HG03135 (cell line): ENCODE measurements at regions not wholly inside any gene's neighbourhood (a gene's known extent, or its start where the extent isn't known, plus 50 kb on each side); places are given as distances from the start of the nearest gene placed in this dataset.

ENCODE experiments used
- ATAC-seq: cut with Tn5 transposase; IDR thresholded peaks from one replicate; pipeline ENCODE4 v1.9.1; 2021; ENCODE audit warnings: mild to moderate bottlenecking, moderate library complexity; ENCODE audit not compliant: unreplicated experiment

GRCh38 chrX:22648281-22648680 lies 351.5 kb upstream of the DDX53 start:
- ATAC-seq: no peak

- no peak for ATAC-seq
Observed at GRCh38 chrX:22650691-22651090, 349.1 kb upstream of the DDX53 start.

- no peak for ATAC-seq
Observed at GRCh38 chrX:22652596-22652995, 347.2 kb upstream of the DDX53 start.

GRCh38 chrX:22660756-22661155 lies 339.0 kb upstream of the DDX53 start:
- no peak for ATAC-seq

- ATAC-seq: no peak
Observed at GRCh38 chrX:22662776-22663175, 337.0 kb upstream of the DDX53 start.

GRCh38 chrX:22664826-22665225 lies 334.9 kb upstream of the DDX53 start:
- ATAC-seq: no peak

- no peak for ATAC-seq
Observed at GRCh38 chrX:22665818-22666217, 333.9 kb upstream of the DDX53 start.

GRCh38 chrX:22666441-22666840 lies 333.3 kb upstream of the DDX53 start:
- ATAC-seq: no peak

GRCh38 chrX:22674932-22675331 lies 324.8 kb upstream of the DDX53 start:
- ATAC-seq: no peak

- ATAC-seq: no peak
Observed at GRCh38 chrX:22686138-22686541, 313.6 kb upstream of the DDX53 start.

GRCh38 chrX:22689290-22689689 lies 310.5 kb upstream of the DDX53 start:
- no peak for ATAC-seq

GRCh38 chrX:22690116-22690515 lies 309.6 kb upstream of the DDX53 start:
- ATAC-seq: no peak

- no peak for ATAC-seq
Observed at GRCh38 chrX:22691966-22692565, 307.7 kb upstream of the DDX53 start.

GRCh38 chrX:22698151-22698550 lies 301.6 kb upstream of the DDX53 start:
- ATAC-seq: no peak

- ATAC-seq: no peak
Observed at GRCh38 chrX:22699581-22700091, 300.1 kb upstream of the DDX53 start.

- ATAC-seq: no peak
Observed at GRCh38 chrX:22712942-22713341, 286.8 kb upstream of the DDX53 start.

- no peak for ATAC-seq
Observed at GRCh38 chrX:22730542-22730941, 269.2 kb upstream of the DDX53 start.

GRCh38 chrX:22737541-22737940 lies 262.2 kb upstream of the DDX53 start:
- no peak for ATAC-seq

GRCh38 chrX:22739276-22739675 lies 260.5 kb upstream of the DDX53 start:
- ATAC-seq: no peak

- ATAC-seq: no peak
Observed at GRCh38 chrX:22740836-22741235, 258.9 kb upstream of the DDX53 start.

GRCh38 chrX:22742174-22742573 lies 257.6 kb upstream of the DDX53 start:
- no peak for ATAC-seq

- no peak for ATAC-seq
Observed at GRCh38 chrX:22746081-22746480, 253.7 kb upstream of the DDX53 start.
